HEK293 (cell line): ENCODE measurements at regions not wholly inside any gene's neighbourhood (a gene's known extent, or its start where the extent isn't known, plus 50 kb on each side); places are given as distances from the start of the nearest gene placed in this dataset.
"Not testable (repeated sequence)": the region's sequence is repeated elsewhere in the genome, so short reads cannot be mapped to it uniquely, and the experiment has no call there.

Experiments used
- CTCF ChIA-PET: fragments of 350-600 bp; formaldehyde crosslinking; extraction: SDS; loops from one replicate; lab custom pipeline; 2021; ENCODE audit warnings: antibody characterized with exemption; lab: Yijun Ruan, JAX
- POLR2A ChIA-PET: fragments of 300-600 bp; formaldehyde crosslinking; extraction: SDS; loops from one replicate; lab custom pipeline; 2020; ENCODE audit warnings: antibody characterized with exemption, inconsistent platforms; lab: Yijun Ruan, JAX
- H3K27ac ChIP-seq: fragments of 200-500 bp; sonication (Bioruptor generic); 2 replicates; pipeline ENCODE4 v1.5.1; 2014; ENCODE audit warnings: low read depth, low read length, control low read depth, inconsistent platforms; ENCODE audit errors: extremely low read depth
- H3K36me3 ChIP-seq, 2 experiments: fragments of 200-500 bp in 1 of 2; sonication (Bioruptor generic) in 1 of 2; 1 replicate in 1 of 2; 2 replicates in 1 of 2; pipeline ENCODE4 v1.5.1; 2014 to 2017; ENCODE audit warnings: inconsistent platforms in 2 of 2, low read length in 2 of 2; ENCODE audit not compliant: control insufficient read depth in 2 of 2, insufficient read depth in 1 of 2
- H3K4me1 ChIP-seq: fragments of 200-500 bp; sonication (Bioruptor generic); 2 replicates; pipeline ENCODE4 v1.5.1; 2014; ENCODE audit warnings: mild to moderate bottlenecking, low read length, inconsistent platforms; ENCODE audit not compliant: control insufficient read depth, insufficient read depth
- H3K4me3 ChIP-seq: 2 replicates; pipeline ENCODE4 v1.5.1; 2011; ENCODE audit warnings: low read depth, mild to moderate bottlenecking, control low read depth, low read length, moderate library complexity
- H3K9me3 ChIP-seq: fragments of 200-500 bp; sonication (Bioruptor generic); 2 replicates; pipeline ENCODE4 v1.5.1; 2014; ENCODE audit warnings: low read depth, low read length, inconsistent platforms; ENCODE audit not compliant: control insufficient read depth, insufficient read depth
- BCL6B ChIP-seq: fragments of 450-650 bp; formaldehyde crosslinking; IDR thresholded peaks from 2 replicates; pipeline ENCODE4 v1.5.1; 2017; ENCODE audit warnings: missing biosample characterization, missing genetic modification characterization
- GFI1B ChIP-seq: fragments of 450-650 bp; formaldehyde crosslinking; IDR thresholded peaks from 2 replicates; pipeline ENCODE4 v1.5.1; 2016; ENCODE audit warnings: missing biosample characterization, missing genetic modification characterization
- HIC1 ChIP-seq: fragments of 450-650 bp; formaldehyde crosslinking; IDR thresholded peaks from 2 replicates; pipeline ENCODE4 v1.5.1; 2016; ENCODE audit warnings: missing biosample characterization, missing genetic modification characterization
- HOXA7 ChIP-seq: sonication (generic); formaldehyde crosslinking; IDR thresholded peaks from 2 replicates; pipeline ENCODE4 v1.8.1; 2022; ENCODE audit warnings: missing genetic modification reagents, borderline replicate concordance
- HOXD13 ChIP-seq: sonication (generic); formaldehyde crosslinking; IDR thresholded peaks from 2 replicates; pipeline ENCODE4 v1.8.0; 2022; ENCODE audit warnings: missing genetic modification reagents, borderline replicate concordance
- REST ChIP-seq: fragments of 450-650 bp; formaldehyde crosslinking; IDR thresholded peaks from 2 replicates; pipeline ENCODE4 v1.5.1; 2016; ENCODE audit warnings: missing biosample characterization, missing genetic modification characterization
- SCRT2 ChIP-seq: fragments of 450-650 bp; formaldehyde crosslinking; IDR thresholded peaks from 2 replicates; pipeline ENCODE4 v1.5.1; 2016; ENCODE audit warnings: missing biosample characterization, missing genetic modification characterization
- TRIM28 ChIP-seq: IDR thresholded peaks from 2 replicates; pipeline ENCODE4 v1.6.1; 2011; ENCODE audit warnings: low read length, control low read depth, borderline replicate concordance
- YY1 ChIP-seq: fragments of 450-650 bp; formaldehyde crosslinking; IDR thresholded peaks from 2 replicates; pipeline ENCODE4 v1.5.1; 2018; ENCODE audit warnings: missing biosample characterization, missing genetic modification characterization
- ZBTB1 ChIP-seq: fragments of 450-650 bp; formaldehyde crosslinking; IDR thresholded peaks from 2 replicates; pipeline ENCODE4 v1.5.1; 2016; ENCODE audit warnings: missing biosample characterization, missing genetic modification characterization
- ZBTB17 ChIP-seq: fragments of 450-650 bp; formaldehyde crosslinking; IDR thresholded peaks from 2 replicates; pipeline ENCODE4 v1.5.1; 2016; ENCODE audit warnings: missing biosample characterization, missing genetic modification characterization
- ZFP3 ChIP-seq: fragments of 450-650 bp; formaldehyde crosslinking; IDR thresholded peaks from 2 replicates; pipeline ENCODE4 v1.5.1; 2016; ENCODE audit warnings: low read depth, missing biosample characterization, missing genetic modification characterization
- ZNF146 ChIP-seq: fragments of 450-650 bp; formaldehyde crosslinking; IDR thresholded peaks from 2 replicates; pipeline ENCODE4 v1.5.1; 2016; ENCODE audit warnings: missing biosample characterization, missing genetic modification characterization
- ZNF16 ChIP-seq: fragments of 450-650 bp; formaldehyde crosslinking; IDR thresholded peaks from 2 replicates; pipeline ENCODE4 v1.5.1; 2016; ENCODE audit warnings: low read depth, missing biosample characterization, missing genetic modification characterization
- ZNF335 ChIP-seq: fragments of 450-650 bp; formaldehyde crosslinking; conservative IDR thresholded peaks from 2 replicates; pipeline ENCODE4 v1.5.1; 2016; ENCODE audit warnings: missing biosample characterization, missing genetic modification characterization
- ZNF449 ChIP-seq: fragments of 450-650 bp; formaldehyde crosslinking; IDR thresholded peaks from 2 replicates; pipeline ENCODE4 v1.5.1; 2017; ENCODE audit warnings: missing biosample characterization, mild to moderate bottlenecking, missing genetic modification characterization, moderate library complexity
- ZNF530 ChIP-seq: fragments of 450-650 bp; formaldehyde crosslinking; IDR thresholded peaks from 2 replicates; pipeline ENCODE4 v1.5.1; 2016; ENCODE audit warnings: low read depth, missing biosample characterization, missing genetic modification characterization
- ZNF560 ChIP-seq: fragments of 450-650 bp; formaldehyde crosslinking; IDR thresholded peaks from 2 replicates; pipeline ENCODE4 v1.5.1; 2017; ENCODE audit warnings: missing biosample characterization, missing genetic modification characterization, borderline replicate concordance
- ZNF639 ChIP-seq: fragments of 450-650 bp; formaldehyde crosslinking; IDR thresholded peaks from 2 replicates; pipeline ENCODE4 v1.5.1; 2016; ENCODE audit warnings: missing biosample characterization, missing genetic modification characterization
- ZNF658 ChIP-seq: fragments of 450-650 bp; formaldehyde crosslinking; IDR thresholded peaks from 2 replicates; pipeline ENCODE4; 2016; ENCODE audit warnings: missing biosample characterization, missing genetic modification characterization
- ZNF701 ChIP-seq: fragments of 450-650 bp; formaldehyde crosslinking; IDR thresholded peaks from 2 replicates; pipeline ENCODE4 v1.5.1; 2016; ENCODE audit warnings: missing biosample characterization, missing genetic modification characterization
- ZNF777 ChIP-seq: fragments of 450-650 bp; formaldehyde crosslinking; IDR thresholded peaks from 2 replicates; pipeline ENCODE4 v1.5.1; 2017; ENCODE audit warnings: missing biosample characterization, missing genetic modification characterization, borderline replicate concordance

- POLR2A ChIA-PET: no interaction called here
- CTCF ChIA-PET: no interaction called here
- no peak for TF ChIP-seq HOXD13 (CRISPR knock-in tag)
- no peak for TF ChIP-seq ZFP3 (tag by site-specific recombination)
- TF ChIP-seq ZBTB17 (tag by site-specific recombination): no peak
- no peak for TF ChIP-seq ZNF701 (tag by site-specific recombination)
- TF ChIP-seq ZNF560 (tag by site-specific recombination): no peak
- no peak for TF ChIP-seq HOXA7 (CRISPR knock-in tag)
- no peak for TF ChIP-seq REST (tag by site-specific recombination)
- no peak for TF ChIP-seq TRIM28
- no peak for TF ChIP-seq ZNF530 (tag by site-specific recombination)
- no peak for TF ChIP-seq SCRT2 (tag by site-specific recombination)
- TF ChIP-seq ZNF777: no peak
- no peak for TF ChIP-seq ZNF449
Measured at GRCh38 chr4:177809791-177810190, 367.6 kb upstream of the AGA start.

GRCh38 chr4:177810220-177810619, 368.0 kb upstream of the AGA start:
- ChIA-PET CTCF (no interaction called here), POLR2A (no interaction called here)
- no peak overlapping the region for H3K27ac ChIP-seq
- no peaks in the 10 kb centered on the region for H3K36me3 ChIP-seq
- H3K9me3 ChIP-seq: no peaks in the 10 kb centered on the region
- H3K4me1 ChIP-seq: no peaks in the 10 kb centered on the region
- H3K4me3 ChIP-seq: no peak overlapping the region
- no peak for TF ChIP-seq HIC1 (tag by site-specific recombination)
- TF ChIP-seq ZNF16 (tag by site-specific recombination): no peak
- TF ChIP-seq ZBTB1 (tag by site-specific recombination): no peak
- no peak for TF ChIP-seq GFI1B (tag by site-specific recombination)
- no peak for TF ChIP-seq YY1 (tag by site-specific recombination)
- TF ChIP-seq ZNF639 (tag by site-specific recombination): no peak
- TF ChIP-seq ZNF658: no peak
- TF ChIP-seq ZNF146: no peak
- no peak for TF ChIP-seq ZNF335 (tag by site-specific recombination)
- TF ChIP-seq BCL6B: no peak

More at GRCh38 chr4:177809791-177810190, 367.6 kb upstream of the AGA start:
- H3K36me3 ChIP-seq: no peaks in the 10 kb centered on the region
- H3K4me1 ChIP-seq: no peaks in the 10 kb centered on the region
- no peaks in the 10 kb centered on the region for H3K9me3 ChIP-seq
- H3K27ac ChIP-seq: no peak overlapping the region
- H3K4me3 ChIP-seq: no peak overlapping the region

GRCh38 chr4:177818392-177818791, 376.2 kb upstream of the AGA start:
- H3K27ac ChIP-seq, POLR2A ChIA-PET, H3K4me1 ChIP-seq, H3K4me3 ChIP-seq, H3K9me3 ChIP-seq, H3K36me3 ChIP-seq: not testable (repeated sequence)
- CTCF ChIA-PET: interaction anchor here (0.5 kb wide), 1 partner anchor 12 kb away, joined by 3 read pairs; no protein-coding TSS in a partner anchor
